ENCODE measurements at regions not wholly inside any gene's neighbourhood (a gene's known extent, or its start where the extent isn't known, plus 50 kb on each side); places are given as distances from the start of the nearest gene placed in this dataset.
A peak's percentile ranks its signal among the peaks of the same experiment; 100 is the strongest.

- no peak for DNase-seq
Measured at GRCh38 chr7:18262058-18262457, 233.5 kb upstream of the HDAC9 start.

DNA sequence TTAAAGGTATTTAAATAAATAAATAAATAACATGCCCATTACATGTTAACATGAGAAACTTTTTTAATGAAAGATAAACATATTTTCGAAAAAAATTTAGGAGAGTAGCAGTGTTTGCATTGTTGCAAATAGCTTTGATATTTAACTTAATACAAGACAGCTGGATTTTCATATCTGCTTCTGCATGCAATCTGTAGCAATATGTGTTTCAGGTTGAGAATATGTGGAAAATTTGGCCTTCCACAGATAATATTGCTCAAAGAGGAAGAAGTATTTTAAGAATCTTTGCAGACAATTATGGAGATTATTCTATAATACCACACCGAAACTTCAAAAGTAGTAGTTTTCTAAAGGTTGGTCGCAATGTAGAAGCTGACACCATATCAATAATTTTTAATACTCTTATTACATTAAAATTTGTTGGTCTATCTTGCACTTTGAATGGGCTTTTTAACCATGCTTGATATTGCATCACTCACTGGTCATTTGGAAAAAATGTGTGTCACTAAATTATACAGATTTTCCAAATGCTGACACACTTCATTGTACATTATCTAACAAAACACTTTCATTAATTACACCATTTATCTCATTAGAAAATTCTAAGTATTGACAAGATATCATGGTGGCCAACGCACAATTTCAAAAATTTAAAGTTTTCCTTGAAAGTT is 229.8 kb upstream of the HDAC9 start:
- no peak for DNase-seq

GRCh38 chr7:18268571-18268970 is 227.0 kb upstream of the HDAC9 start:
- DNase-seq: no peak

DNA sequence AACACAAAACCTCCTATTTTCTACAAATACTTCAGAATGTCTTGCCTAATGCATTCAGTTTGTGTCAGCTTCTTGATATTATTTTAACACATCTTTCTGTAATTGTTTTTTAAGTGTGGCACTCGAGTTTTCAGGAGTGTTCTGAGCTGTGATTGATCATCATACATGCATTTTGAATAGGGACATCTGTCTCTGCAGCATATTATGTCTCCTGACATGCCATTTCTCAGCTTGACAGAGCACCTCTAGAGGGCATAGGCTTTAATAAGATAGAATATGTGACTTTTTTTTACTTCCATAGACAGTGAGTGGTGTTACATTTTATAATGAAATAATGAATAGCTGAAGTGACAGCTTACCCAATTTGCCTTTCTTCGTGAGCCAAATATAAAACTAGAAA is 219.2 kb upstream of the HDAC9 start:
- DNase-seq: peak; percentile 31 to 77

GRCh38 chr7:18278316-18278715 is 217.2 kb upstream of the HDAC9 start:
- no peak for DNase-seq

DNA sequence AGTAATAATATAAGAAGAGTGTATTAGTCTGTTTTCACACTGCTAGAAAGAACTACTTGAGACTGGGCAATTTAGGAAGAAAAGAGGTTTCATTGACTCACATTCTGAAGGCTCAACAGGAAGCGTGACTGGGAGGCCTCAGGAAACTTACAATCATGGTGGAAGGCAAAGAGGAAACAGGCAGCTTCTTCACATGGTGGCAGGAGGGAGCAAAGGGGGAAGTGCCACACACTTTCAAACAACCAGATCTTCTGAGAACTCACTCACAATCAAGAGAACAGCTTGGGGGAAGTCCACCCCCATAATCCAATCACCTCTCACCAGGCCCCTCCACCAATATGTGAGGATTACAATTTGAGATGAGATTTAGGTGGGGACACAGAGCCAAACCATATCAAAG is 212.5 kb upstream of the HDAC9 start:
- DNase-seq: no peak

DNA sequence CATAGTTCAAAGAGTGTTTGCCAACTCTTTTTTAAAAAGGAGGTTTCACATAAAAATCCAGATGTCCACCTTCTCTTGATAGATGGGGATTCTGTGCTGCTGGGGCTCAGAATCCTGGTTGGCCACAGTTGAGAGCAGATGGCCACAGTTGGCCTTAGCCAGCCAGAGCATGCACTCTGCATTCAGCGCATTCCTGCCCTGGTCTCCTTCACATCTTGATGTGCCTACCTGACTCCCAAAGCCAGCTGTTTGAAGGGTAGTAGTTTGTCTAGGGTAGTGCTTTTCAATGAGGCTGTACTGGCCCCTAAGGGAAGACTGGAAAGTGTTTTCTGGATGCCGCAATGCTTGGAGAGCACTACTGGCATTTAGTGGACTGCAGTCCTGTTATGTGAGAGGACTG is 208.1 kb upstream of the HDAC9 start:
- peak in 1 of 2 experiments; percentile 5 for DNase-seq

DNA sequence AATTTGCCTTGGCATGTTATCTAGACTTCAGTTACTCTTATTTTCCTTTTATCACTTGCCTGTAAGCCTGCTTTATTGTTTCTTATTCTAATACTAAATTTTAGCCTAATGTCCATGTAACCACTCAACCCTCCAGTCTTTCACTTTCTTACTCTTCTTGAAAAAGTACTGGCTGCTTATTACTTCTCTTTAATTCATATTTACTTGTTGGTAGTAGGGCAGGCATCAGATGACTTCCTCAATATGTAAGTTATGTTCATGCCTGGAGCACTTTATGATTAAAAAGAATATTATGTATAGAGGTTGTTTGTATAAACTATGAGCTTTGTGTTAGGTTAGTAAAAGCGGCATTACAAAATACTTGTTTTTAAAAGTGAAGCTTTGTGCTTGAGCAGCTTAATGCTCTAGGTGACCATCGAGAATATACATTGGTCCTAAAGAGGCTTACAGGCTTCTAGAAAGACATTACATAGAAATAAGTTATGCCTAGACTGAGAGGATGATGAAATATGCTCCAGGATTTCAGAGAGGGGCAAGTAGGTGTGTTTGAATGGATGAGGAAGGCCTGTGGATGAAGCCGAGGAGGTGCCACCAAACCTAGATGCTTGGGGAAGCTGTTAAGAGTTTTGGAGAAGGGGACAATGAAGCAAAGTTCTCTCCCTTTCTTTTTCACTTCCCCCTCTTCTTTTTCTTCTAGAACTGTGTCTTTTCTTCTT is 207.1 kb upstream of the HDAC9 start:
- DNase-seq: no peak

- no peak for DNase-seq
Measured at GRCh38 chr7:18289788-18290187, 205.8 kb upstream of the HDAC9 start.

DNA sequence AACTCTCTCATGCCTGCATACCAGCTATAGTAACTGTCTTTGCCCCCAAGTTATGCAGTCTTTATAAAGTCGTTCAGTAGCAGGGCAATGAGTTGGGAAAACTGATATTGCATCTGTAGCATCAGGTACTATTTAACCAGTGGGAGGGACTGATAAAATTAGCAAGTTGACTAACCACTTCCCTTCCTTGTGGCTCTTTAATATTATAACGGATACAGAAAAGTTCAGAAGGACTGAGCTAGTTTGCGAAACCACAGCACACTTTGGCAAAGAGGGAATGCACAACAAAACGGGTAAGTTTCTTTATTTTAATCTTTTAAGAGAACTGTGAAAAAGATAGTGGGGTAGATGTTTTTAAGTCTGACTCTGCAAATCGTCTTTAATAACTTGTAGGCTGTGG is 205.3 kb upstream of the HDAC9 start:
- no peak for DNase-seq

DNA sequence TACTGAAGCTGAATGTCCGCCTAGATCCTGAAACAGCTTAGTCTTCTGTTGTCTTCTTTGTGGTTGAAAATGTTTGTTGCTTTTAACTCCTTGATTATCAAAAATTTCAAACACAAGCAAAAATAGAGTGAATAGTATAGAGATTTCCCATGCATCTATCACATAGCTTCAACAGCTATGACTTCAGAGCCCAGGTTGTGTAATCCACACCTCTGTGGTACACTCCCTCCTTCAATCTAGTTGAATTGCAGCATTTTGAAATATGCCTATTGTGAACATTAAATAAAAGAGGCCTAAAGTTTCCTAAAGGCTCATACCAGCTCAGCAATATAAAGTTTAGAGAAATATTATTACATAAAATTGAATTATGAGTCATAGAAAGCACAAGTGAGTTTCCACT is 204.7 kb upstream of the HDAC9 start:
- DNase-seq: no peak

- no peak for DNase-seq
Measured at GRCh38 chr7:18292584-18292983, 203.0 kb upstream of the HDAC9 start.

DNA sequence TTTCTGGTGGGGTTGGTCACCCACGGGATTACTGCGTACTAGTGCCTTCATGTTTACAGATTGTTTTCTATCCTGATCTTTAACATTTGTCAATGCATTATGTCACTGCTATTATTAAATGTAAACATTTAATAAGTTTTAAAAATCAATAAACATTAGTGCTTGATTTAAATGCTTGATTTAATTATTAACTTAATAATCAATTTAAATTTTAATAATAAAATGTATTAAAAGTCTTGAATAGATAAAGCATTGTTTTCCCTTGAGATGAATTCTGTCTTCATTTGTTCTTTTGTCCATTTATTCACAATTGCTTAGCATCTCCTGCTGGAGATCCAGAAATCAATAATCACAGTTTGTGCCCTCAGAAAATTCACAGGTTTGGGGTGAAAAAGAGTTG is 201.8 kb upstream of the HDAC9 start:
- DNase-seq: no peak

- no peak for DNase-seq
Measured at GRCh38 chr7:18294411-18294810, 201.1 kb upstream of the HDAC9 start.

GRCh38 chr7:18295781-18296423 is 199.6 kb upstream of the HDAC9 start:
- DNase-seq: no peak

- DNase-seq: peak; percentile 21 to 67
Measured at GRCh38 chr7:18302097-18302496, 193.5 kb upstream of the HDAC9 start.

GRCh38 chr7:18305866-18306265 is 189.7 kb upstream of the HDAC9 start:
- DNase-seq: no peak

DNA sequence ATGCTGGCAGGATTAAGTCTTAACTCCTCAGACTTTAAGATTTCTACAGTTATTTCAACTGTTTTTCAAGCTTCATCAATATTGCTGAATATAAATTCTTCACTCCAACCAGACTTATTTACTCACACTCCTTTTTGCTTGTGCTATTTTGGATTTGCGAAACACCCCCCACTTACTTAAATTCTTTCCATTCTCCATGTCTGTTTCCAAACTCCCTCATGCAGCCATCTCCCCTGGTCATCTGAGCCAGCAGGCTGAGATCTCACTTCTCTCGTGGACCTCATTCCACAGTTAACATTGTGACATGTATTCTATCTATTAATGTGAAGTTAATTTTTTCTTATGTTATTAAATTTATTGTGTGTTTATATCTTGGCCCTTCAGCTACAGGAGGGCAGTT is 188.9 kb upstream of the HDAC9 start:
- no peak for DNase-seq

DNA sequence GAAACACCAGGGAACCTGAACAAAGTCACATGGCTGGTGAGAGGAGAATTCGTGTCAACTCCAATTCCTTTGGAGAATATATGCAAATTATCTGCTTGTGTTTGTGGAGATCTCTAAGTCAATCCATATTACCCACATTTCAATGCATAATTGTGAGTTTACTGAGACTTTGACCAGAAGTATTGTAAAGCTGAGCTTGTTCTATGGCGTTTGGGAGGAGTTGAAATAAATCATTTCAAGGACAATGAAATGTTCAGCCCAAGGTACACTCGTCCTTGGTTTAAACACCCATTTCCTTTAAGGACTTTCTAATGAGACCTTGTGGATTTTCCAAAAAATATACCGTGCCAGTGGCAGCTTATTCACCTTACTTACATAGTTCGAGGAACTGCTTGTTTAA is 186.6 kb upstream of the HDAC9 start:
- no peak for DNase-seq

- DNase-seq: no peak
Measured at GRCh38 chr7:18312482-18312881, 183.1 kb upstream of the HDAC9 start.

DNA sequence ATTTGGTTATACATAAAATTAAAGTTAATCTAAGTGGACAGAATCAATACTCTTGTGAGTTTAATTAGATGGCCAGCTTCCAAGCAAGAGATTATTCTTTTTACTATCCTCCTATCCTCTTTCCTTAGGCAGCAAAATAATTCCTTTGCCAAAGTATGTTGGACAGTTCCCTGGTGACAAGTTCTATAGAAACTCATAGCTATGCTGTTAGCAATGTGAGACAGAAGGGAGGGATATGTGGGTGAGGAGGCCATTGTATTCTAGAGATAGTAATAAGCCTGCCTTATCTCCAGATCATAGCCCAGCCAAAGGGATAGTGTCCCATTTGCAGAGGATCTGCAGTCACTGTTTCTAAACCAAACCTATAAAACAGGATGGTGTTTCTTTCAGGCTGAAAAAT is 181.6 kb upstream of the HDAC9 start:
- no peak for DNase-seq

GRCh38 chr7:18315241-18315640 is 180.3 kb upstream of the HDAC9 start:
- DNase-seq: no peak

DNA sequence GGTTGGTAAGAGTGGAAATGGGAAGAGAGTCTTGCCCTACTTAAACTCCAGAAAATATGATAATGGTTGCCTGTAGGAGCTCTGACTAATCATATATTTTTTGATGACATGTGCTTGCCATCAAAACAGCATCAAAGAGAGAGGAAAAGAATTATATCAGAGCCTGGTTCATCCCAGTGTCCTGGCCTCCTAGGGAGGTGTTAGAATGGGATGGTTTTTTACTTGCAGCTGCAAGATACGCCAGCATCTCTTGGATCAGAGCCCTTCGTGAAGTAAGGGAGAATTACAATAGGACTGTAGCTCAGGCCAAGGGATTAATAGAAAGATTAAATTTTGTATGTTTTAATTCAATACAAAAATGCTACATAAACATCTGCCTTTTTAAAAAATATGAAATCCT is 177.6 kb upstream of the HDAC9 start:
- no peak for DNase-seq

GRCh38 chr7:18320422-18320821 is 175.1 kb upstream of the HDAC9 start:
- DNase-seq: no peak

Data from NCI-H524 (cell line).